COLO829 (cell line): ENCODE measurements at regions not wholly inside any gene's neighbourhood (a gene's known extent, or its start where the extent isn't known, plus 50 kb on each side); places are given as distances from the start of the nearest gene placed in this dataset.
A peak's percentile ranks its signal among the peaks of the same experiment; 100 is the strongest.
"Not testable (repeated sequence)": the region's sequence is repeated elsewhere in the genome, so short reads cannot be mapped to it uniquely, and the experiment has no call there.

Source experiments
- DNase-seq: peaks from one replicate; pipeline ENCODE4 v3.0.0; 2012; ENCODE audit warnings: low spot score

GRCh38 chr9:124084087-124084486 lies 72.5 kb downstream of the LHX2 start:
- no peak for DNase-seq

- DNase-seq, result no peak
These were observed 75.7 kb downstream of the LHX2 start for GRCh38 chr9:124087226-124087625.

GRCh38 chr9:124088476-124088837 lies 76.9 kb downstream of the LHX2 start:
- no peak for DNase-seq

GRCh38 chr9:124089631-124090488 lies 78.3 kb downstream of the LHX2 start:
- DNase-seq, result not testable (repeated sequence)

- DNase-seq, result no peak
These were observed 86.8 kb downstream of the LHX2 start for GRCh38 chr9:124098141-124098905.

GRCh38 chr9:124099860-124100259 lies 88.3 kb downstream of the LHX2 start:
- DNase-seq, result no peak

- DNase-seq, result no peak
These were observed 89.8 kb downstream of the LHX2 start for GRCh38 chr9:124101215-124101968.

- no peak for DNase-seq
These were observed 90.4 kb downstream of the LHX2 start for GRCh38 chr9:124101969-124102345.

GRCh38 chr9:124102363-124102762 lies 90.8 kb downstream of the LHX2 start:
- no peak for DNase-seq

- no peak for DNase-seq
These were observed 93.7 kb downstream of the LHX2 start for GRCh38 chr9:124105266-124105665.

GRCh38 chr9:124108216-124108615 lies 96.6 kb downstream of the LHX2 start:
- no peak for DNase-seq

GRCh38 chr9:124110307-124110915 lies 98.8 kb downstream of the LHX2 start:
- DNase-seq, result peak; percentile 85

- no peak for DNase-seq
These were observed 105.3 kb downstream of the LHX2 start for GRCh38 chr9:124116683-124117363.

- DNase-seq, result no peak
These were observed 107.3 kb downstream of the LHX2 start for GRCh38 chr9:124118894-124119293.

GRCh38 chr9:124120272-124120671 lies 108.7 kb downstream of the LHX2 start:
- no peak for DNase-seq

- DNase-seq, result no peak
These were observed 110.2 kb downstream of the LHX2 start for GRCh38 chr9:124121725-124122124.

GRCh38 chr9:124122321-124122720 lies 110.8 kb downstream of the LHX2 start:
- DNase-seq, result no peak

- DNase-seq, result no peak
These were observed 111.4 kb downstream of the LHX2 start for GRCh38 chr9:124122813-124123462.

- not testable (repeated sequence) for DNase-seq
These were observed 112.1 kb downstream of the LHX2 start for GRCh38 chr9:124123621-124124020.

- no peak for DNase-seq
These were observed 113.4 kb downstream of the LHX2 start for GRCh38 chr9:124124729-124125650.
